Endodermal cell (in vitro differentiated cells): ENCODE measurements at regions not wholly inside any gene's neighbourhood (a gene's known extent, or its start where the extent isn't known, plus 50 kb on each side); places are given as distances from the start of the nearest gene placed in this dataset.
A peak's percentile ranks its signal among the peaks of the same experiment; 100 is the strongest.

Source experiments
- DNase-seq: peaks from one replicate; pipeline ENCODE4 v3.0.0-alpha.2; 2017
- H3K27ac ChIP-seq: 2 replicates; pipeline ENCODE4 v1.5.1; 2013; ENCODE audit warnings: mild to moderate bottlenecking, low read depth, low read length, moderate library complexity
- H3K27me3 ChIP-seq: 2 replicates; pipeline ENCODE4 v1.6.1; 2013; ENCODE audit warnings: mild to moderate bottlenecking, low read length, moderate library complexity; ENCODE audit not compliant: insufficient read depth, control insufficient read depth, poor library complexity, severe bottlenecking
- H3K36me3 ChIP-seq: 2 replicates; pipeline ENCODE4 v1.7.0; 2013; ENCODE audit warnings: mild to moderate bottlenecking, low read length, moderate library complexity; ENCODE audit not compliant: control insufficient read depth, insufficient read depth
- H3K4me1 ChIP-seq: one replicate; pipeline ENCODE4 v1.7.0; 2013; ENCODE audit warnings: low read length; ENCODE audit not compliant: control insufficient read depth, insufficient read depth
- H3K4me3 ChIP-seq: 2 replicates; pipeline ENCODE4 v1.5.1; 2013; ENCODE audit warnings: mild to moderate bottlenecking, low read length, moderate library complexity
- H3K9ac ChIP-seq: 2 replicates; pipeline ENCODE4 v1.6.1; 2013; ENCODE audit warnings: mild to moderate bottlenecking, low read length, moderate library complexity; ENCODE audit not compliant: poor library complexity, severe bottlenecking; ENCODE audit errors: extremely low read depth
- H3K9me3 ChIP-seq: 2 replicates; pipeline ENCODE4 v1.6.1; 2013; ENCODE audit warnings: mild to moderate bottlenecking, low read length, moderate library complexity; ENCODE audit not compliant: control insufficient read depth
- H3K27ac Mint-ChIP-seq: 2 replicates; pipeline ENCODE4 v1.8.0; 2020; ENCODE audit warnings: mixed read lengths
- H3K27me3 Mint-ChIP-seq: 2 replicates; pipeline ENCODE4 v1.8.0; 2021; ENCODE audit warnings: mild to moderate bottlenecking, mixed read lengths; ENCODE audit not compliant: insufficient read depth
- H3K36me3 Mint-ChIP-seq: 2 replicates; pipeline ENCODE4 v1.8.0; 2020; ENCODE audit warnings: low read depth, mixed read lengths
- H3K4me1 Mint-ChIP-seq: 2 replicates; pipeline ENCODE4 v1.8.0; 2020; ENCODE audit warnings: mixed read lengths
- H3K4me3 Mint-ChIP-seq: 2 replicates; pipeline ENCODE4 v1.8.0; 2020; ENCODE audit warnings: mild to moderate bottlenecking, moderate library complexity, mixed read lengths
- H3K9me3 Mint-ChIP-seq: 2 replicates; pipeline ENCODE4 v1.8.0; 2020; ENCODE audit warnings: mild to moderate bottlenecking, mixed read lengths
- CTCF ChIP-seq: fragments of 200-600 bp; sonication (generic); conservative IDR thresholded peaks from 2 replicates; pipeline ENCODE4 v1.5.0; 2021; ENCODE audit warnings: antibody characterized with exemption, mild to moderate bottlenecking
- WGBS, 2 experiments: methylation state at CpG; one replicate each; pipeline versions ENCODE4 v1.1.5 to v1.1.7; 2013; ENCODE audit warnings: missing lambda C conversion rate in 2 of 2, mixed read lengths in 1 of 2; ENCODE audit not compliant: insufficient coverage in 1 of 2, insufficient read length in 1 of 2; 5-methylcytosine and 5-hydroxymethylcytosine counted together

- Mint-ChIP-seq H3K4me3 (no peak overlapping the region), H3K36me3 (peaks cover 1% of the 10 kb centered on the region), H3K27ac (no peak overlapping the region), H3K9me3 (peaks cover 84% of the 10 kb centered on the region), H3K27me3 (peaks cover 5% of the 10 kb centered on the region), H3K4me1 (no peaks in the 10 kb centered on the region)
- DNase-seq: peak; percentile 21
- TF ChIP-seq CTCF: no peak
- Histone ChIP-seq H3K4me3 (no peak overlapping the region), H3K9me3 (peaks cover 19% of the 10 kb centered on the region), H3K36me3 (no peaks in the 10 kb centered on the region), H3K9ac (no peak overlapping the region), H3K4me1 (no peaks in the 10 kb centered on the region), H3K27ac (no peak overlapping the region), H3K27me3 (no peaks in the 10 kb centered on the region)
- 88 to 90% methylated on average over 2 to 9 of the region's 9 CpGs for WGBS, 2 experiments
Measured at GRCh38 chr22:47606426-47606825, 844.0 kb downstream of the TBC1D22A start.

GRCh38 chr22:47605886-47606285, 843.4 kb downstream of the TBC1D22A start:
- no peak overlapping the region for H3K27ac Mint-ChIP-seq
- H3K36me3 Mint-ChIP-seq: peaks cover 1% of the 10 kb centered on the region
- DNase-seq: no peak
- no peak overlapping the region for H3K4me3 ChIP-seq
- no peaks in the 10 kb centered on the region for H3K4me1 Mint-ChIP-seq
- no peak overlapping the region for H3K9ac ChIP-seq
- no peaks in the 10 kb centered on the region for H3K27me3 ChIP-seq
- no peak overlapping the region for H3K27ac ChIP-seq
- H3K9me3 ChIP-seq: peaks cover 19% of the 10 kb centered on the region
- peaks cover 87% of the 10 kb centered on the region for H3K9me3 Mint-ChIP-seq
- no peaks in the 10 kb centered on the region for H3K4me1 ChIP-seq
- 80 to 84% methylated on average over 2 to 5 of the region's 5 CpGs for WGBS, 2 experiments
- H3K36me3 ChIP-seq: no peaks in the 10 kb centered on the region
- TF ChIP-seq CTCF: no peak
- no peak overlapping the region for H3K4me3 Mint-ChIP-seq
- H3K27me3 Mint-ChIP-seq: peaks cover 5% of the 10 kb centered on the region

GRCh38 chr22:47605441-47605840, 843.0 kb downstream of the TBC1D22A start:
- H3K4me3 ChIP-seq: no peak overlapping the region
- DNase-seq: peak; percentile 13
- H3K4me1 ChIP-seq: no peaks in the 10 kb centered on the region
- H3K27me3 ChIP-seq: no peaks in the 10 kb centered on the region
- Mint-ChIP-seq H3K27ac (no peak overlapping the region), H3K36me3 (peaks cover 1% of the 10 kb centered on the region), H3K4me3 (no peak overlapping the region), H3K27me3 (peaks cover 5% of the 10 kb centered on the region), H3K4me1 (no peaks in the 10 kb centered on the region), H3K9me3 (peaks cover 83% of the 10 kb centered on the region)
- WGBS, 2 experiments: 88 to 89% methylated on average over 10 to 15 of the region's 15 CpGs
- H3K36me3 ChIP-seq: no peaks in the 10 kb centered on the region
- H3K27ac ChIP-seq: no peak overlapping the region
- TF ChIP-seq CTCF: no peak
- H3K9me3 ChIP-seq: peaks cover 15% of the 10 kb centered on the region
- no peak overlapping the region for H3K9ac ChIP-seq
